HG03025 (cell line): ENCODE measurements at regions not wholly inside any gene's neighbourhood (a gene's known extent, or its start where the extent isn't known, plus 50 kb on each side); places are given as distances from the start of the nearest gene placed in this dataset.

ENCODE experiments used
- ATAC-seq: cut with Tn5 transposase; IDR thresholded peaks from one replicate; pipeline ENCODE4 v1.9.1; 2021; ENCODE audit warnings: mild to moderate bottlenecking, moderate library complexity; ENCODE audit not compliant: unreplicated experiment, low FRiP score

DNA sequence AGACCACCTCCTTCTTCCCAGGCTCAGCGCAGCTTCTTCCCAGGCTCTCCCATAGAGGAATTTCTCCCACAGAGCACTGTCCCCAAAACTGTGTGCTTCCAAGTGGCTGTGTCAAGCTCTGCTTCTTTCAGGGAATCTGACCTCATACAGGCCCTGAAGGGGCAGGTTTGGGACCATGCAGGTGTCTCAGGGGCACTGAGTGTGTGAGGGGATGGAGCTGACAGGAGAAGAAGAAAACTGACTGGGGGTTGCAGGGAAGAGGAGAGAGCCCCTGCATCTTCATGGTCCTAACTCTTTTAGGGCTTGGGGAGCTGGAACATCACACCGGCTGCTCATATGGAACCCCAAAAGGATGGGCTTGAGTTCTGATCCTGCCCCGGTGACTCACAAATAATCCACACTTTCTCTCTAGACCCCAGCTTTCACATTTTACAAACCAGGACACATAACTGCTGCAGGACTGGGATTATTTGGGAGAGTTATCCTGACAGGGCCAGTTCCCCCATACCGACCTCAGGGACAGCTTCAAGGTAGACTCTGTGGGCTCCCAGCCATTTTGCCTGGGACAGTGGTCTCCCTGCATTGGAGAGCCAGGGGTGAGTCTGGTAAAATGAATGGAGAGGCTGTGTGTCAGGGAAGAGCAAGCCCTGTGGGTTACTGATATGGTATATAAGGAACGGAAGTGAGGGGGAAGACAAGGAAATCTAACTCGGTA is 316.1 kb downstream of the TLE3 start:
- ATAC-seq, result no peak

- no peak for ATAC-seq
These were observed 315.5 kb downstream of the TLE3 start for GRCh38 chr15:69782139-69782658.

DNA sequence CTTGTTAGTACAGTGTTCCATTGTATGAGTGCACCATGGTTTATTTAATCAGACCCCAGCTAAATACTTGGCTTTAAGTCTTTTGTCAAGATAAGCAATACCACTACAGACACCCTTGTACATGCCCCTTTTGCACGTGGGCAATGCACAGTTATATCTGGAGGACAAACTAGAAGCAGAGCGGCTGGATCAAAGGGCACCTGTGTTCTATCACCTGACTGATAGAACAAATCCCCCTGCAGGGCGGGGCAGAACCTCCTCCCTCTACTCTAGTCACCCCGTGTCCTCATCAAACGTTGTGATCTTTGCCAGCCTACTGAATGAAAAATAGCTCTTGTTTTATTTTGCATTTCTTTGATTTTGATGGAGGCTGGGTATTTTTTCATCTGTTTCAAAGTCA is 314.9 kb downstream of the TLE3 start:
- ATAC-seq, result no peak

- ATAC-seq, result no peak
These were observed 314.5 kb downstream of the TLE3 start for GRCh38 chr15:69783211-69783610.

GRCh38 chr15:69784798-69785566 is 312.7 kb downstream of the TLE3 start:
- ATAC-seq, result no peak

DNA sequence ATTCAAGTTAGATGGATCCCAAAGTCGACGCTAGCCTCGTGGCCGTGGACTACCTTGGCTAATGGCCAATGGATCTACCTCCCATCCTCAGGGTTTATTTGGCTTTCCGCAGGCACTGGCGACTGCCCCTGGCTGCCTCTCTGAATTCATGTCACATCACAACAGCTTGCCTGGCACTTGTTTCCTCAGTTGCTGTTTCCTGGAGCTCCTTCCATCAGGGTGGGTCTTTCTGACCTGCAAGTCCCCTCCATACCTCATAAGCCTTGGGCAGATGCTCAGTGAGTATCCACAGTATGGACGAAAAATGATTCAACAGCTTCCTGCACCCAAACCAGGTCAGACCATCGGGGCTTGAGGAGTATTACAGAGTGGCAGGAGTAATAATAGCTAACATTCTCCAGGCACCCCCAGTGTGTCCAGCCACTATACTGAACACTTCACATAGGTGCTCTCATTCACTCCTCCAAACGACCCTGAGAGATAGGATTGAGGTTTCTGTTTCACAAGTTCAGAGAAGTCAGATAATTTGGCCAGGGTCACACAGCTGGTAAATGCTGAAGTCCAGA is 311.5 kb downstream of the TLE3 start:
- no peak for ATAC-seq

DNA sequence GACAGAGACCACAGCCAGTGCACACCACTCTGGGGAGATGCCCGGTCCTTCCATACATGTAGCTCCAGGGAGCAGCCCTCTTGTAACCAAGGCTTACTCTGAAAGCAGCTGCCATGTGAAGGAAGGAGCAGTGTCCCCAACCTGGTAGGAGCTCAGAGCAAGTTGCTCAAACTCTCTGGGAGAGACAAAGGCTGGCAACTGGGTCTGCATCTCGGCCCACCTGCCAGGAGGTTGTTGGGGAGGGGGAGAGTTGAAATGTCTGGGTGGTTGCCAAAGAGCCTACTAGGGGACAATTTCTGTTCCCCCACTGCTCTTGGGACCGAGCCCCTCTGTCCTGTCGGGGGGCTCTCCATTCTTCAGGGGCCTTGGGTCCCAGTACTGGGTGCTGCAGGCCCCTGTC is 309.9 kb downstream of the TLE3 start:
- no peak for ATAC-seq

GRCh38 chr15:69789648-69790393 is 307.9 kb downstream of the TLE3 start:
- ATAC-seq, result no peak

GRCh38 chr15:69790632-69791031 is 307.1 kb downstream of the TLE3 start:
- no peak for ATAC-seq

- ATAC-seq, result no peak
These were observed 304.9 kb downstream of the TLE3 start for GRCh38 chr15:69792823-69793222.

DNA sequence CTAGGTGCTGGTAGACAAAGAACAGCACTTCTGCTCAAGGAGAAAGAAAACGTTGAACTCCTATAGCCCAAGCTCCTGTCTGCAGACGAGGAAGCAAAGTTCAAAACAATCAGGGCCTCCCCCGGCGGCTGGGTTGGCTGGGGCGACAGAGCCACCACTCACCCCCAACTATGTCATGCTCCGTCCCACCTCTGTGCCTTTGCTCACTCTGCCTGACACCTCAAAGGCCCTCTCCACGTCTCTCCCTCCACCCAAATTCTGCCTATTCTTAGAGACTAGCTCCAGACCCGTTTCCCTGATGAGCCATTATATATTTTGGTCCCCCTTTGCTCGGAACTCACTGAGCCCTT is 304.3 kb downstream of the TLE3 start:
- ATAC-seq, result no peak

- no peak for ATAC-seq
These were observed 303.8 kb downstream of the TLE3 start for GRCh38 chr15:69793781-69794451.

DNA sequence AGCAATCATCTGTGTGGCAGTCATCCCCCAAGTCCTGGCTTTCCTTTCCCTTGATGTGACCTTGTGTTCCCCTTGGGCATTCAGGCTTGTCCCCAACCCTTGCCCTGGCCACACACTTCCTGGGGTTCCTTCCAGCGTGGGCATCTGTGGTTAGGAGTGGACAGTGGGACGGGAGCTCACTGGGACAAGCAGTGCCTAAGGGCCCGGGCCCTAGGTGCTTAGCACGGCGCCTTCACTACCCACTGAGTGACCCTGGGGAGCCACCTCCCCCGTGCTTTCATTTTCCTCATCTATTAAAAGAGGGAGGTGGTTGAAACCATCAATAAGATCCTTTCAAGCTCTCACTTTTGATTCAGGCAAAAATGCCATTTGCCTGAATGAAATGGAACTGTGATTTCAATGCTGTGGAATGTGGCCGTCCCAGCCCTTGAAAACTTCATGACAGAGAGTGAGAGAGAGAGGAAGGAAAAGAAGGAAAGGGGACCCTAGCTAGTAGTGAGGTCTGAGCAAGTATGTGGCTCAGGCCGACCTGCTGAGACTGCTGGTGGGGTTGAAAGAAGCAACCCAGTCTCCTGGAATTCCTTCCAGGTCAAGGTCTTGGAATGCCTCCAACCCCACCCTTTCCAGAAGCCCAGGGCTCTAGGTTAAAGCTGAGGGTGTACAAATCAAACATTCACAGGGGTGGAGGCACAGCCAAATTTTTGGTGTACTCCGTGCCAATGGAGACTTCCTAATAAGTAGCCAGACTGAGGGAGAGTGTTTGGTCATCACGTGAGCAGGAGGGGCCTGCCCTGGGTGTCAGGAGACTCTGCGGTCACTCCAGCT is 302.9 kb downstream of the TLE3 start:
- no peak for ATAC-seq

GRCh38 chr15:69795601-69796000 is 302.1 kb downstream of the TLE3 start:
- ATAC-seq, result no peak

GRCh38 chr15:69797051-69797595 is 300.6 kb downstream of the TLE3 start:
- ATAC-seq, result no peak

- no peak for ATAC-seq
These were observed 300.1 kb downstream of the TLE3 start for GRCh38 chr15:69797615-69798014.

GRCh38 chr15:69798481-69799250 is 299.1 kb downstream of the TLE3 start:
- no peak for ATAC-seq

DNA sequence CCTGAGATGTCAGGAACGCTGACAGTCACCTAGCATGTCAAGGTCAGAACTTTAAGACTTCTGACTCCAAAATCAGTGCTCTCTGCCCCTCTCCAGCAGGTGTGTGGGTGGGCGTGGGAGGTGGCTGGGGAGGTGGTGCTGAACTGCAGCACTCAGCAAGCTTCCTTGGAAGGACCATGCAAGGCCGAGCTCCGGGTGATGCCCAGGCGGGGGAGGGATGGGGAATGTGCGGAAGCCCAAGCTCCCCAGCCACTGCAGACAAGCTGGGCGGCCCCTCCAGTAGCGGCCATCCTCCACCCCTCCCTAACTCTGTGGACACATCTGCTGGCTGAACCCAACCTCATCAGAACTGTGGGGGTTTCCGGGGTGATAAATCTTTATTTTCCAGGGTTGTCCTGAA is 296.6 kb downstream of the TLE3 start:
- ATAC-seq, result no peak

GRCh38 chr15:69802432-69802831 is 295.3 kb downstream of the TLE3 start:
- ATAC-seq, result no peak
